Stimulated activated CD8-positive, alpha-beta memory T cell treated with anti-CD3 and anti-CD28 coated beads, Interleukin-4, amount 100 ng/mL, for 24 hours (primary cell): ENCODE measurements at regions not wholly inside any gene's neighbourhood (a gene's known extent, or its start where the extent isn't known, plus 50 kb on each side); places are given as distances from the start of the nearest gene placed in this dataset.
"Not testable (repeated sequence)": the region's sequence is repeated elsewhere in the genome, so short reads cannot be mapped to it uniquely, and the experiment has no call there.

Source experiments
- DNase-seq: peaks from one replicate; pipeline ENCODE4 v3.0.0-alpha.2; 2020; ENCODE audit warnings: low read depth

GRCh38 chr3:5754602-5755001, 567.1 kb downstream of the EDEM1 start:
- no peak for DNase-seq

GRCh38 chr3:5756443-5756842, 568.9 kb downstream of the EDEM1 start:
- DNase-seq: no peak

GRCh38 chr3:5757213-5757804, 569.8 kb downstream of the EDEM1 start:
- no peak for DNase-seq

GRCh38 chr3:5758699-5759098, 571.2 kb downstream of the EDEM1 start:
- DNase-seq: no peak

- DNase-seq: no peak
Observed at GRCh38 chr3:5762506-5762905, 575.0 kb downstream of the EDEM1 start.

- DNase-seq: no peak
Observed at GRCh38 chr3:5766848-5767247, 579.3 kb downstream of the EDEM1 start.

- no peak for DNase-seq
Observed at GRCh38 chr3:5767304-5767703, 579.8 kb downstream of the EDEM1 start.

- no peak for DNase-seq
Observed at GRCh38 chr3:5768281-5768945, 580.9 kb downstream of the EDEM1 start.

- DNase-seq: no peak
Observed at GRCh38 chr3:5769825-5770224, 582.3 kb downstream of the EDEM1 start.

GRCh38 chr3:5774337-5774736, 586.8 kb downstream of the EDEM1 start:
- no peak for DNase-seq

- not testable (repeated sequence) for DNase-seq
Observed at GRCh38 chr3:5775100-5775499, 587.6 kb downstream of the EDEM1 start.

- no peak for DNase-seq
Observed at GRCh38 chr3:5784690-5785089, 597.2 kb downstream of the EDEM1 start.

- no peak for DNase-seq
Observed at GRCh38 chr3:5787861-5788488, 600.5 kb downstream of the EDEM1 start.

GRCh38 chr3:5788496-5788895, 601.0 kb downstream of the EDEM1 start:
- DNase-seq: no peak

- no peak for DNase-seq
Observed at GRCh38 chr3:5791558-5791957, 604.1 kb downstream of the EDEM1 start.

GRCh38 chr3:5796541-5796940, 609.0 kb downstream of the EDEM1 start:
- DNase-seq: no peak

GRCh38 chr3:5798809-5799208, 611.3 kb downstream of the EDEM1 start:
- no peak for DNase-seq

- DNase-seq: no peak
Observed at GRCh38 chr3:5799398-5799797, 611.9 kb downstream of the EDEM1 start.

GRCh38 chr3:5800965-5801364, 613.5 kb downstream of the EDEM1 start:
- no peak for DNase-seq

- DNase-seq: no peak
Observed at GRCh38 chr3:5806192-5806591, 618.7 kb downstream of the EDEM1 start.

GRCh38 chr3:5809586-5810246, 622.2 kb downstream of the EDEM1 start:
- DNase-seq: no peak

- no peak for DNase-seq
Observed at GRCh38 chr3:5811016-5811415, 623.5 kb downstream of the EDEM1 start.

- no peak for DNase-seq
Observed at GRCh38 chr3:5813521-5813920, 626.0 kb downstream of the EDEM1 start.
